CD4-positive, alpha-beta T cell (primary cell): ENCODE measurements at regions not wholly inside any gene's neighbourhood (a gene's known extent, or its start where the extent isn't known, plus 50 kb on each side); places are given as distances from the start of the nearest gene placed in this dataset.

Experiments used
- ATAC-seq: fragments of 200-7000 bp; cut with Tn5 transposase; one replicate; pipeline ENCODE4 v1.10.0; 2022; ENCODE audit warnings: mild to moderate bottlenecking; ENCODE audit not compliant: poor library complexity
- CTCF ChIA-PET: fragments of 350-600 bp; sonication (Branson Sonifier 250); formaldehyde crosslinking; loops from one replicate; lab custom pipeline; 2021; ENCODE audit warnings: antibody characterized with exemption, inconsistent platforms; lab: Charles Lee
- POLR2A ChIA-PET: fragments of 350-600 bp; sonication (Branson Sonifier 250); formaldehyde crosslinking; loops from one replicate; lab custom pipeline; 2021; ENCODE audit warnings: antibody characterized with exemption, inconsistent platforms; lab: Charles Lee
- DNase-seq, 14 experiments: peaks; one replicate each; pipeline ENCODE4 v3.0.0-alpha.2; 2013 to 2020; ENCODE audit warnings: mixed read lengths in 2 of 14
- H3K27ac ChIP-seq, 2 donors: one replicate each; pipeline versions ENCODE4 v1.5.1 to v1.7.0; 2013; ENCODE audit warnings: low read length in 2 of 2, low read depth in 1 of 2, mild to moderate bottlenecking in 1 of 2
- H3K27me3 ChIP-seq, 2 experiments: 1 replicate in 1 of 2; 2 replicates in 1 of 2; pipeline versions ENCODE4 v1.6.1 to v1.7.0; 2013; ENCODE audit warnings: low read length in 2 of 2, control low read depth in 1 of 2, mild to moderate bottlenecking in 1 of 2, moderate library complexity in 1 of 2; ENCODE audit not compliant: insufficient read depth in 2 of 2, control insufficient read depth in 1 of 2
- H3K36me3 ChIP-seq: one replicate; pipeline ENCODE4 v1.6.1; 2013; ENCODE audit warnings: low read length, control low read depth; ENCODE audit not compliant: insufficient read depth
- H3K4me1 ChIP-seq: one replicate; pipeline ENCODE4 v1.6.1; 2013; ENCODE audit warnings: low read length, control low read depth; ENCODE audit not compliant: insufficient read depth
- H3K4me3 ChIP-seq: one replicate; pipeline ENCODE4 v1.5.1; 2013; ENCODE audit warnings: mild to moderate bottlenecking, low read length, moderate library complexity
- H3K9me3 ChIP-seq, 2 experiments: 1 replicate in 1 of 2; 2 replicates in 1 of 2; pipeline versions ENCODE4 v1.6.1 to v1.7.0; 2013; ENCODE audit warnings: low read length in 2 of 2, mild to moderate bottlenecking in 2 of 2, control low read depth in 1 of 2, moderate library complexity in 1 of 2; ENCODE audit not compliant: control insufficient read depth in 1 of 2, insufficient read depth in 1 of 2
- H3K27ac Mint-ChIP-seq: one replicate; pipeline ENCODE4 v1.8.0; 2020; ENCODE audit warnings: mixed read lengths
- H3K27me3 Mint-ChIP-seq: one replicate; pipeline ENCODE4 v1.8.0; 2021; ENCODE audit warnings: mixed read lengths
- H3K36me3 Mint-ChIP-seq: one replicate; pipeline ENCODE4 v1.8.0; 2021; ENCODE audit warnings: low read depth, mixed read lengths
- H3K4me1 Mint-ChIP-seq: one replicate; pipeline ENCODE4 v1.8.0; 2021; ENCODE audit warnings: low read depth, mixed read lengths
- H3K4me3 Mint-ChIP-seq: one replicate; pipeline ENCODE4 v1.8.0; 2020; ENCODE audit warnings: mild to moderate bottlenecking, mixed read lengths
- H3K9me3 Mint-ChIP-seq: one replicate; pipeline ENCODE4 v1.8.0; 2020; ENCODE audit warnings: mixed read lengths
- CTCF ChIP-seq: fragments of 200-600 bp; IDR thresholded peaks from one replicate; pipeline ENCODE4 v1.8.0; 2022; ENCODE audit warnings: antibody characterized with exemption, mild to moderate bottlenecking
- intact Hi-C, 2 experiments: fragments of 100-400 bp; cut with DNase I in 1 of 2; cut with micrococcal nuclease in 1 of 2; formaldehyde crosslinking; loops; one replicate each; pipeline versions ENCODE4 v1.15.1 to v1.9.0; 2023 to 2025; cut with DNase I, micrococcal nuclease

DNA sequence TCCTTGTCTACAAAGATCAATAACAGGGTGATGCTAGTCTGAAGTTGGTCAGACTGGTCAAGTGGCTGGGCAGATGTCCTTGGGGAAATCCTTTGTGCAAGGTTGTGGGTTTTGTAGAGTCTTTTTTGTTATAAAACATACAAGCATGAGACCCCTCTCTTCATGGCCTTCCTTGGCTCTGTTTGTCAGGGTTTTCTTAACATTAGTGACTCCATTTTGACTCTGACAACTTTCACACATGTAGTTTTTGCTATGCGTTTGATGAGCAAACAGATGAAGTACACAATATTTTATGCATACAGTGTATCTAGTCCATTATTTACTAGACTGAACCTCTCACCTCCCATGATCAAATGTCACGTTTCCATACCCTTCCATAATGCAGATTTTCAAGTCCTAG, 151.2 kb upstream of the KLF7 start:
- H3K36me3 Mint-ChIP-seq, result no peaks in the 10 kb centered on the region
- ChIA-PET POLR2A (no interaction called here), CTCF (no interaction called here)
- no peak for ATAC-seq
- no peaks in the 10 kb centered on the region for H3K9me3 Mint-ChIP-seq
- no peak overlapping the region for H3K4me3 Mint-ChIP-seq
- no peaks in the 10 kb centered on the region for H3K27me3 Mint-ChIP-seq
- no peaks in the 10 kb centered on the region for H3K4me1 Mint-ChIP-seq
- DNase-seq, result no peak
- intact Hi-C loops, result no loop called here
- H3K27ac ChIP-seq, result no peak overlapping the region
- no peaks in the 10 kb centered on the region for H3K9me3 ChIP-seq
- H3K36me3 ChIP-seq, result no peaks in the 10 kb centered on the region
- no peak for TF ChIP-seq CTCF
- no peak overlapping the region for H3K4me3 ChIP-seq
- no peaks in the 10 kb centered on the region for H3K4me1 ChIP-seq
- H3K27me3 ChIP-seq, result no peaks in the 10 kb centered on the region
- no peak overlapping the region for H3K27ac Mint-ChIP-seq

GRCh38 chr2:207317378-207317984, 151.7 kb upstream of the KLF7 start:
- Histone ChIP-seq H3K9me3 (no peaks in the 10 kb centered on the region), H3K4me1 (no peaks in the 10 kb centered on the region), H3K4me3 (no peak overlapping the region), H3K27me3 (no peaks in the 10 kb centered on the region), H3K27ac (no peak overlapping the region), H3K36me3 (no peaks in the 10 kb centered on the region)
- no peak for TF ChIP-seq CTCF
- H3K9me3 Mint-ChIP-seq, result no peaks in the 10 kb centered on the region
- ChIA-PET POLR2A (no interaction called here), CTCF (no interaction called here)
- no peak overlapping the region for H3K4me3 Mint-ChIP-seq
- no peaks in the 10 kb centered on the region for H3K4me1 Mint-ChIP-seq
- ATAC-seq, result no peak
- DNase-seq, result no peak
- no peak overlapping the region for H3K27ac Mint-ChIP-seq
- intact Hi-C loops, result no loop called here
- H3K27me3 Mint-ChIP-seq, result no peaks in the 10 kb centered on the region
- no peaks in the 10 kb centered on the region for H3K36me3 Mint-ChIP-seq

- Histone ChIP-seq H3K9me3 (no peaks in the 10 kb centered on the region), H3K27ac (no peak overlapping the region), H3K4me3 (no peak overlapping the region), H3K27me3 (no peaks in the 10 kb centered on the region), H3K4me1 (no peaks in the 10 kb centered on the region), H3K36me3 (no peaks in the 10 kb centered on the region)
- no peaks in the 10 kb centered on the region for H3K36me3 Mint-ChIP-seq
- ATAC-seq, result no peak
- no peaks in the 10 kb centered on the region for H3K27me3 Mint-ChIP-seq
- CTCF ChIA-PET, result no interaction called here
- H3K4me3 Mint-ChIP-seq, result no peak overlapping the region
- H3K4me1 Mint-ChIP-seq, result no peaks in the 10 kb centered on the region
- no peaks in the 10 kb centered on the region for H3K9me3 Mint-ChIP-seq
- no peak for DNase-seq
- no peak for TF ChIP-seq CTCF
- POLR2A ChIA-PET, result no interaction called here
- intact Hi-C loops, result no loop called here
- no peak overlapping the region for H3K27ac Mint-ChIP-seq
These were observed 152.5 kb upstream of the KLF7 start for GRCh38 chr2:207318181-207318628.
